ENCODE measurements at regions not wholly inside any gene's neighbourhood (a gene's known extent, or its start where the extent isn't known, plus 50 kb on each side); places are given as distances from the start of the nearest gene placed in this dataset.

DNA sequence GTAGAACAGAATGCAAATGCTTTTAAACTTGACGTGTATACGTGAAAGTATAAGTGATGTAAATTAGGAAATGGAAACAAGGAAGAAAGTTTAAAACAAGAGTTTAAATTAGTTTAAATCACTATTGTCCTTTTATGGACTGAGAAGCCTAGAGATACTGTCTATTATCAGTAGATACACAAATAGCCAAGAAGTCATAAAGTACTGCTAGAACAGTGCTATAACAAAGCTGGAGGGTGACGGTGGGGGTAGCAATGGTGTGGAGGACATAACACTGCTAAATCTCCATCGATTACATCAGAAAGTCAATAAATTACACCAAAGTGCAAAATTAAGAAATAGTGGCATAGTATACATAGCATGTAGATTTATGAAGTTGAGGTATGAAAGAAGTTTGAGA lies 50.1 kb upstream of the CAV2 start:
- Histone ChIP-seq H3K9me3 (ENCODE audit: control insufficient read depth, low read length) (no peaks in the 10 kb centered on the region), H3K27ac (no peak overlapping the region), H3K27me3 (ENCODE audit: control insufficient read depth, insufficient read depth, low read length) (no peaks in the 10 kb centered on the region), H3K9ac (no peak overlapping the region), H3K4me2 (ENCODE audit: low read length) (no peak overlapping the region), H3K79me2 (no peaks in the 10 kb centered on the region), H3K4me3 (ENCODE audit: low read depth, low read length) (no peak overlapping the region), H3K4me1 (no peaks in the 10 kb centered on the region), H2AFZ (no peak overlapping the region), H3K36me3 (ENCODE audit: control insufficient read depth, insufficient read depth, low read length) (no peaks in the 10 kb centered on the region)
- TF ChIP-seq, protein P1, sequence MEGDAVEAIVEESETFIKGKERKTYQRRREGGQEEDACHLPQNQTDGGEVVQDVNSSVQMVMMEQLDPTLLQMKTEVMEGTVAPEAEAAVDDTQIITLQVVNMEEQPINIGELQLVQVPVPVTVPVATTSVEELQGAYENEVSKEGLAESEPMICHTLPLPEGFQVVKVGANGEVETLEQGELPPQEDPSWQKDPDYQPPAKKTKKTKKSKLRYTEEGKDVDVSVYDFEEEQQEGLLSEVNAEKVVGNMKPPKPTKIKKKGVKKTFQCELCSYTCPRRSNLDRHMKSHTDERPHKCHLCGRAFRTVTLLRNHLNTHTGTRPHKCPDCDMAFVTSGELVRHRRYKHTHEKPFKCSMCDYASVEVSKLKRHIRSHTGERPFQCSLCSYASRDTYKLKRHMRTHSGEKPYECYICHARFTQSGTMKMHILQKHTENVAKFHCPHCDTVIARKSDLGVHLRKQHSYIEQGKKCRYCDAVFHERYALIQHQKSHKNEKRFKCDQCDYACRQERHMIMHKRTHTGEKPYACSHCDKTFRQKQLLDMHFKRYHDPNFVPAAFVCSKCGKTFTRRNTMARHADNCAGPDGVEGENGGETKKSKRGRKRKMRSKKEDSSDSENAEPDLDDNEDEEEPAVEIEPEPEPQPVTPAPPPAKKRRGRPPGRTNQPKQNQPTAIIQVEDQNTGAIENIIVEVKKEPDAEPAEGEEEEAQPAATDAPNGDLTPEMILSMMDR (IDR thresholded peaks at IDR 0.05) = no peak
